ENCODE measurements at regions not wholly inside any gene's neighbourhood (a gene's known extent, or its start where the extent isn't known, plus 50 kb on each side); places are given as distances from the start of the nearest gene placed in this dataset.
"Not testable (repeated sequence)": the region's sequence is repeated elsewhere in the genome, so short reads cannot be mapped to it uniquely, and the experiment has no call there.

- Histone ChIP-seq H3K4me1 (ENCODE audit: low read depth) (peaks cover 3% of the 10 kb centered on the region), H3K9me3 (no peaks in the 10 kb centered on the region), H3K36me3 (ENCODE audit: low read depth) (no peaks in the 10 kb centered on the region), H3K4me3 (no peak overlapping the region)
- DNase-seq (no peak), ATAC-seq (no peak)
- intact Hi-C loops (cut with DNase I, micrococcal nuclease) = no loop called here
- no peak for TF ChIP-seq CTCF (IDR thresholded peaks at IDR 0.05)
Measured at GRCh38 chr10:35875016-35875676, 233.1 kb upstream of the FZD8 start.

GRCh38 chr10:35874311-35875015 is 232.4 kb upstream of the FZD8 start:
- intact Hi-C loops (cut with DNase I, micrococcal nuclease) = no loop called here
- H3K36me3 ChIP-seq (ENCODE audit: low read depth) = no peaks in the 10 kb centered on the region
- no peak for TF ChIP-seq CTCF (IDR thresholded peaks at IDR 0.05)
- no peaks in the 10 kb centered on the region for H3K9me3 ChIP-seq
- ATAC-seq (no peak), DNase-seq (no peak)
- peaks cover 3% of the 10 kb centered on the region for H3K4me1 ChIP-seq (ENCODE audit: low read depth)
- H3K4me3 ChIP-seq = no peak overlapping the region

DNA sequence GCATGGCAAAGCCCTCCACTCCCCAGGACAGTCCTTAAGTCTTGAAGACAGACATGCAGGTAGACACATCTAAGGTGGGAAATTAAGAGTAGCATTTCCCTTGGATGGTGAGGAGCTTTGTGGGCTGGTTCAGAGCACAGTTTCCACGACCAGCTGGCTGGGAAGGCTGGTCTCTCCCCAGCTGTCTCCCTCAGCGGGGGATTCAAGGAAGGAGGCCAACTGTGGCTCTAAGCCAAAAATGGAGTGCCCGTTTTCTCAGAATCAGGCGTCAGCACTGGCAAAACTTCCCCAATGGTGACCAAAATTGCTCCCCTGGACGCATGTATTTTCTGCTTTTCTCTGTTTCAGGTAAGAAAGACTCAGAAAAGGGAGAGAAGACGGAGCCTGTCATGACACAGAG is 230.6 kb upstream of the FZD8 start:
- Histone ChIP-seq H3K36me3 (ENCODE audit: low read depth) (no peaks in the 10 kb centered on the region), H3K4me1 (ENCODE audit: low read depth) (peaks cover 3% of the 10 kb centered on the region), H3K4me3 (no peak overlapping the region), H3K9me3 (no peaks in the 10 kb centered on the region)
- intact Hi-C loops (cut with DNase I, micrococcal nuclease) = no loop called here
- TF ChIP-seq CTCF (IDR thresholded peaks at IDR 0.05) = no peak
- no peak for DNase-seq
- ATAC-seq = no peak

DNA sequence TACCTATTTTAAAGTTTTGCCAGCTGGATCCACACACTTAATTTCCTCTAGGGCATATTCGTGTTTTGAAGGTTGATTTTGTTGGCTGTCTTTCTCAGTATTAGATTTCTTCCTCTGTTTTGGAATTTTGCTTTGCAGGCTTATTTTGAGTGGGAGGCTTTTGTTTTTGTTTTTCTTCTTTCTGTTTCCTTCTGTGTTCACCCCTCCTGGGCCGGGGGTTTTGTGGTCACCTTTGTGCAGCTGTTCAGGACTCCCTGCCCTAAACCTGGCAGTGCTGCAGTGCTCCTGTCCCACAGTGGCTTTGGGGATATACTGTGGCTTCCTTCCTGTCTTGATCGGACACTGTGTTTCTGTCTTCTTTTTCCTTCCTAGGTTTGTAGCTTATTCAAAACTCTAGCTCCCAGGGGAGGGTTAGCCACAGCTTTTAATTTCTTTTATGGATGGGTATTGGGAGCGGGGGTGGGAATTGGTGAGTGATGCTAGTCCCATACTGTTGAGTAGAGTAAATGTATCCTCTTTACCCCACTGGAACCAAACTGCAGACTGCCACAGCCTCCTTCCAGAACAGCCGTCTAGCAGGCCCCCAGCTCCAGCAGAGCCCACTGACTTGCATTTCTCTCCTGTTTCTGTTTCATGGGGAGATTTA is 228.7 kb upstream of the FZD8 start:
- Histone ChIP-seq H3K4me1 (ENCODE audit: low read depth) (peaks cover under 1% of the 10 kb centered on the region), H3K36me3 (ENCODE audit: low read depth) (no peaks in the 10 kb centered on the region), H3K9me3 (no peaks in the 10 kb centered on the region), H3K4me3 (no peak overlapping the region)
- no peak for TF ChIP-seq CTCF (IDR thresholded peaks at IDR 0.05)
- no peak for ATAC-seq
- intact Hi-C loops (cut with DNase I, micrococcal nuclease) = no loop called here
- DNase-seq = no peak

- DNase-seq = peak in 2 of 3 donors; percentile 32 to 45
- H3K4me1 ChIP-seq (ENCODE audit: low read depth); H3K36me3 ChIP-seq (ENCODE audit: low read depth); H3K4me3 ChIP-seq; H3K9me3 ChIP-seq; ATAC-seq; intact Hi-C loops (cut with DNase I, micrococcal nuclease): not testable (repeated sequence)
Measured at GRCh38 chr10:35858676-35859283, 216.7 kb upstream of the FZD8 start.

- Histone ChIP-seq H3K36me3 (ENCODE audit: low read depth) (no peaks in the 10 kb centered on the region), H3K4me3 (no peak overlapping the region), H3K4me1 (ENCODE audit: low read depth) (no peaks in the 10 kb centered on the region), H3K9me3 (no peaks in the 10 kb centered on the region)
- TF ChIP-seq CTCF (IDR thresholded peaks at IDR 0.05) = no peak
- intact Hi-C loops (cut with DNase I, micrococcal nuclease) = no loop called here
- DNase-seq (no peak), ATAC-seq (no peak)
Measured at GRCh38 chr10:35857860-35858259, 215.8 kb upstream of the FZD8 start.
